Mucosa of rectum (tissue), 2 donors: ENCODE measurements at regions not wholly inside any gene's neighbourhood (a gene's known extent, or its start where the extent isn't known, plus 50 kb on each side); places are given as distances from the start of the nearest gene placed in this dataset.

Source experiments
- H3K27ac ChIP-seq, 2 donors: one replicate each; pipeline ENCODE4 v1.7.0; 2013; ENCODE audit warnings: inconsistent platforms in 2 of 2, low read depth in 2 of 2, low read length in 2 of 2
- H3K27me3 ChIP-seq, 2 donors: one replicate each; pipeline ENCODE4 v1.7.0; 2013; ENCODE audit warnings: low read length in 2 of 2; ENCODE audit not compliant: control insufficient read depth in 2 of 2, insufficient read depth in 2 of 2
- H3K36me3 ChIP-seq, 2 donors: one replicate each; pipeline ENCODE4 v1.7.0; 2013; ENCODE audit warnings: low read length in 2 of 2; ENCODE audit not compliant: control insufficient read depth in 2 of 2, insufficient read depth in 2 of 2
- H3K4me1 ChIP-seq, 2 donors: one replicate each; pipeline ENCODE4 v1.7.0; 2013; ENCODE audit warnings: low read length in 2 of 2, mild to moderate bottlenecking in 1 of 2; ENCODE audit not compliant: control insufficient read depth in 2 of 2, insufficient read depth in 2 of 2
- H3K4me3 ChIP-seq, 2 donors: one replicate each; pipeline ENCODE4 v1.7.0; 2013; ENCODE audit warnings: low read length in 2 of 2
- H3K9ac ChIP-seq, 2 donors: one replicate each; pipeline ENCODE4 v1.7.0; 2013; ENCODE audit warnings: low read length in 2 of 2, low read depth in 1 of 2, mild to moderate bottlenecking in 1 of 2
- H3K9me3 ChIP-seq, 2 donors: one replicate each; pipeline ENCODE4 v1.7.0; 2013; ENCODE audit warnings: low read length in 2 of 2; ENCODE audit not compliant: control insufficient read depth in 2 of 2
- donor health status: healthy.
- donor health status: Normal muscosa, but diverticular disease.

DNA sequence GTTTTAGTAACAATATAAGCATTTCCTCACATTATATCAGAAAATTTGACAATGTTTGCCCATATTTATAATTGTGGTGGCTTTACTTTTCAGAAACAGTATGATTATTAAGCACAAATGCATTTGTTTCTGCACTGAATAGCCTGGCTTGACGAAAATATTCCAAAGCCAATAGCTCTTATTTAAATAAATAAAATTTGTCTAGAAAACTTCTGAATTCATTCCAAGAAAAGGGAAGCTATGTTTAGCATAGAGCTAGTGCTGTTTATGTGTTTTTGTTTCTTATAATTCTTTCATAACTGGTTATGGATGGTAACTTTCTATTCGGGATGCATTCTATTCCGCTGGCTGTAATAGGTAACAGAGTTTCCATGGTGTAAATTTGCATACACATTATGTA, 268.6 kb downstream of the PTBP2 start:
- Histone ChIP-seq H3K9ac (no peak overlapping the region), H3K4me3 (no peak overlapping the region), H3K27ac (no peak overlapping the region), H3K27me3 (no peaks in the 10 kb centered on the region), H3K9me3 (no peaks in the 10 kb centered on the region), H3K36me3 (no peaks in the 10 kb centered on the region), H3K4me1 (no peaks in the 10 kb centered on the region)

DNA sequence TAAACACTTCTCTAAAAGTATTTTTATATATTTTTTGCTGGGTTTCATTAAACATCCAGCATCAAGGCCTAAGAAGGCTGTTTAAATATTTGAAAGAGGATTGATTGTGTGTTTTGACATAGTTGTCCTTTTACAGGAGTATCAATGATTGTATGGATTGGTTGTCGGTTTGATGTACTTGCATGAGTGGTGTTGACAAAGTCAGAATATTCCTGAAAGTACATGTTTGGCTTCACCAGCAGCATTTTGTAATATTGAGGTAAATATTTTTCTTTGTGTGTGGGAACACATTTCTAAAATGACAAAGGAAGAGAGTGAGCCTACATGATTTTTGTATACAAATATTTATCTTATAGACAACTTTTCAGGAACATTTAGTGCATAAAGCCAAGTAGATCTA, 269.7 kb downstream of the PTBP2 start:
- H3K9me3 ChIP-seq: no peaks in the 10 kb centered on the region

DNA sequence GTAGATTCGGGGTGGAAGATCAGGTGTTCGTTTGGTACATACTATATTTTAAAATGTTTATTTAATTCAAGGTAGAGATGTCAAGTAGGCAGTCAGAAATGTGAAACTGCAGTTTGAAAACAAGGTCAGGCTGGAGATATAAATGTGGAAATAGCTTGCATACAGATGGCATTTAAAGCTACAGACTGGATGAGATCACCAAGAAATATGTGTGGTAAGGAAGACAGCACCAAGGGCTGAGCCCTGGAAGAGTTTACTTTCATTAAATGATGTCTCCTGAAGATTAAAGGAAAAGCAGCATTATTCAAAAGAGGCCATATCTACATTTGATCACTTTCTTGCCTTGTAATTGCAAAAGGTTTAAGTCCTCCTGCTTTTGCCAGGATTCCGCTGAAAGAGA, 271.3 kb downstream of the PTBP2 start:
- Histone ChIP-seq H3K4me1 (no peaks in the 10 kb centered on the region), H3K9me3 (no peaks in the 10 kb centered on the region), H3K36me3 (no peaks in the 10 kb centered on the region), H3K9ac (no peak overlapping the region), H3K27ac (no peak overlapping the region), H3K4me3 (no peak overlapping the region), H3K27me3 (no peaks in the 10 kb centered on the region)

More for the DNA sequence above, 269.7 kb downstream of the PTBP2 start:
- H3K27ac ChIP-seq: no peak overlapping the region
- no peaks in the 10 kb centered on the region for H3K36me3 ChIP-seq
- H3K4me3 ChIP-seq: no peak overlapping the region
- H3K27me3 ChIP-seq: no peaks in the 10 kb centered on the region
- no peak overlapping the region for H3K9ac ChIP-seq
- no peaks in the 10 kb centered on the region for H3K4me1 ChIP-seq

DNA sequence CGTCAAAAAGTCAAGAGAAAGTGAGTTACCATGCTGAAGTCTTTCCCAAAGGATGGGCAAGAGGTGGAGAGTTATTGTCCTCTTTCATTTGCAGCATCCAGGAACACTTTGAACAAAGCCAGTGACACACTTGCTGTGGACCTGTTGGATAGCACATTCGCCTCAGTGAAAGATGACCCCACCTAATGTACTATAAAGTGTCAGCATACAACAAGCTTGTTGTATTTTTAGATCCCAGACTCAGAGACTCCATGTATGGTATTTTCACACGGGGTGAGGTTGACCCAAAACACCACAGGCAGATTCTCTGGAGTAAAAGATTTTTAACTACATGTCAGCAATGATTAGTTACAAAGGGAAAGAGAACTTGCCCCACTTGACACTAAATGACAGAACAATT, 273.8 kb downstream of the PTBP2 start:
- Histone ChIP-seq H3K27me3 (no peaks in the 10 kb centered on the region), H3K36me3 (no peaks in the 10 kb centered on the region), H3K27ac (no peak overlapping the region), H3K9me3 (no peaks in the 10 kb centered on the region), H3K9ac (no peak overlapping the region), H3K4me3 (no peak overlapping the region), H3K4me1 (no peaks in the 10 kb centered on the region)

DNA sequence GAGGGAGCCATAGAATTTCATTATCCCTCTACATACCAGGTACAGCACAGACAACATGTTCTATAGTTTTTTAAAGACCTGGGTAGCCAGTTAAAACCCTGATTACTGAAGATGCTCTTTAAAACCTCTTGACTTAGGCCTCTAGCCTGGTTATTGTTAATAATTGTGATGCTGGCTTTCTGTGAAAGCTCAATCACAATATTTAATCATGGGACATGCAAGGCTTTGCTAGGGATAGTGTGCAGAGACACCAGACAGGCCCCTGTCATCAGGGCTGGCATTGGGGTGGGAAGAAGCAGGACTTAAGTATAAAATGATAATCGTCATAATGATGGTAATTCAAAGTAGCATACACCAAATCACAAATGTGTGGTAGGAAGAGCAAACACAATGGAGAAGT, 274.4 kb downstream of the PTBP2 start:
- H3K27ac ChIP-seq: no peak overlapping the region
- H3K27me3 ChIP-seq: no peaks in the 10 kb centered on the region
- H3K36me3 ChIP-seq: no peaks in the 10 kb centered on the region
- no peak overlapping the region for H3K9ac ChIP-seq
- H3K9me3 ChIP-seq: no peaks in the 10 kb centered on the region
- no peaks in the 10 kb centered on the region for H3K4me1 ChIP-seq
- H3K4me3 ChIP-seq: no peak overlapping the region

DNA sequence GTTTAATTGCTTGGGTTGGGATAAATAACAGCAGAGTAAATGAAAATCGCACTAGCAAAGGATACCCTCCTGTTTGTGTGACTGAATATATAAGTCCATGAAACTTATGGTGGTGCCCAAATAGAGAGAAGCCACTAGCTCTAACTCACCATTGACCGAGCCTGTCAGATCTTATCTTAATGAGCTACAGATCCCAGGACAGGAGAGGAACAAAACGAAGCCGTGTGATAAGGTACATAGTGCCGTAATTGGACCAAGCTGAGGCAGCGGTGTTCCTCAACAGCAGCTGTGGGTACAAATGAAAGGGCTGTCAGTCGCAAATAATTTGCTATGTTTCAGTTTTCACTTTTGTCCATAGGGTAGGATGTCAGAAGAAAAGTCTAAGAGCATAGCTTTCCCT, 276.1 kb downstream of the PTBP2 start:
- no peaks in the 10 kb centered on the region for H3K27me3 ChIP-seq
- no peaks in the 10 kb centered on the region for H3K9me3 ChIP-seq
- no peak overlapping the region for H3K27ac ChIP-seq
- H3K36me3 ChIP-seq: no peaks in the 10 kb centered on the region
- no peak overlapping the region for H3K9ac ChIP-seq
- H3K4me3 ChIP-seq: no peak overlapping the region
- H3K4me1 ChIP-seq: no peaks in the 10 kb centered on the region

DNA sequence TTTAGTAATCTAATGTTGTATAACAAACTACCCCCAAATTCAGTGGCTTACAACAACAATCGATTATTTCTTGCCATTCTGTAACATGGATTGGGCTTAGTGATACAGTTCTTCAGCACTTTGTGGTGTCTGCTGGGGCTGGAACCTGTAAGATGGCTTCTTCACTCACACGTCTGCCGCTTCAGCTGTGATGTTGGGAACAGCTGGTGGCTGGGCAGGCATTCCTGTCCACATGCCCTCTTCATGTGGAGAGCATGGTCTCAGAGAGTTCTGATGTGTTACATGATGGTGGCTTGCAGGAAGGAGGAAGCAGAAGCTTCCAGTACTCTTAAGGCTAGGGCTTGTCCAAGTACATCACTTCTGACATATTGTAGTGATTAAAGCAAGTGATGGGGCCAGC, 276.9 kb downstream of the PTBP2 start:
- H3K27ac ChIP-seq: no peak overlapping the region
- H3K9me3 ChIP-seq: no peaks in the 10 kb centered on the region
- H3K4me3 ChIP-seq: no peak overlapping the region
- H3K36me3 ChIP-seq: no peaks in the 10 kb centered on the region
- H3K4me1 ChIP-seq: no peaks in the 10 kb centered on the region
- no peaks in the 10 kb centered on the region for H3K27me3 ChIP-seq
- H3K9ac ChIP-seq: no peak overlapping the region

DNA sequence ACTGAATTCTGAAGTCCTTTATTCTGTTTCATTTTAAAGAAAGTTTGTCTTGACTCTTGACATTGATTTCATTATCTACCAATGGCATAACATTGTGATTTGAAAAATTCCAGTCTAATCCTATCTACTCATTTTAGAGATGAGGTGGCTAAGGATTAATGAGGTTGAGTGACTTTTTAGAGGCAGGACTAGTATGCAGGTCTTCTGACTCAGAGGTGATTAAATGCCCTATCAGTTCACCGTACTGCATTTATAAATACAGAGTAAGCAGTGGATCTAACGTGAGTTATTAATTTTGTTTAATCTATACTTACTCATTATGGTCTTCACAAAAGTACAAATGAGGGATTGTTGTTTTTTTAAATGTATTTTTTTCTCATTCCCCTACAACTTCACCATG, 277.6 kb downstream of the PTBP2 start:
- H3K4me1 ChIP-seq: no peaks in the 10 kb centered on the region
- H3K4me3 ChIP-seq: no peak overlapping the region

DNA sequence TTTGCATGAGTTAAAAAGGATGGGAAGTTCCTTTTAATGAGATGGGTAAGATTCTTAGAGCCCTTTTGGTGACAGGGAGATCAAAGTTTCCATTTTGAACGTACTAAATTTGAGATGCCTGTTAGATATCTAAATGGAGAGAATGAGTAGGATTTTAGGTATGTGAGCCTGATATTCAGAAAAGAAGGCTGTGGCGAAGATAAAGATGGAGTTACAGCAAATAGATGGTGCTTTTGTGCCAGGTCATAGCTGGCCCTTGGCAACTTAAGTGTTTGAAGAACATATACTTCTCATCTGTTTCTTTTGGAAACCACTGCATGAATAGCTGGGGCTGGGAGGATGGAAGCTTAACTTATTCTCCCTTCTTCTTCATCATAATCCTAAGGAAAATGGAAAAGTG, 282.5 kb downstream of the PTBP2 start:
- Histone ChIP-seq H3K4me1 (no peaks in the 10 kb centered on the region), H3K27me3 (no peaks in the 10 kb centered on the region), H3K9ac (no peak overlapping the region), H3K9me3 (no peaks in the 10 kb centered on the region), H3K27ac (no peak overlapping the region), H3K36me3 (no peaks in the 10 kb centered on the region), H3K4me3 (no peak overlapping the region)

More for the DNA sequence above, 277.6 kb downstream of the PTBP2 start:
- no peak overlapping the region for H3K9ac ChIP-seq
- no peaks in the 10 kb centered on the region for H3K36me3 ChIP-seq
- H3K9me3 ChIP-seq: no peaks in the 10 kb centered on the region
- no peak overlapping the region for H3K27ac ChIP-seq
- H3K27me3 ChIP-seq: no peaks in the 10 kb centered on the region

DNA sequence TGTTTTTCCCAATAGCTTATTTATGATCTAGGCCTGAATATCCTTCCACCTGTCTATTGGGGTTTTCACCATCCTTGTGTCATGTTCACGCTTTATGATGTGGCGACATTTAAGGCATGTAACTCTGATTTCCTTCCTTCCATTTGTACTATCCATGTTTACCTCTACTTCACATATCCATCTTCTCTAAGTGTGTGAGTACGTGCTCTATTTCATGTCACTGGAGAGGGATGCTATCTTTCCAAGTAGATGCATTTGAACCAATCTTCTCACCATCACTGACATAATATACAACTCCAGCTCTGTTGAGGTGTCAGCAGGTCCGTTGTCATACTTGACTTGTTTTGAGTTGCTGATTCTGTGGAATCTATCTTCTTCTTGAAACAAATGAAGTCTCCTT, 283.2 kb downstream of the PTBP2 start:
- Histone ChIP-seq H3K9me3 (no peaks in the 10 kb centered on the region), H3K4me1 (no peaks in the 10 kb centered on the region), H3K4me3 (no peak overlapping the region), H3K27ac (no peak overlapping the region), H3K27me3 (no peaks in the 10 kb centered on the region), H3K9ac (no peak overlapping the region), H3K36me3 (no peaks in the 10 kb centered on the region)

DNA sequence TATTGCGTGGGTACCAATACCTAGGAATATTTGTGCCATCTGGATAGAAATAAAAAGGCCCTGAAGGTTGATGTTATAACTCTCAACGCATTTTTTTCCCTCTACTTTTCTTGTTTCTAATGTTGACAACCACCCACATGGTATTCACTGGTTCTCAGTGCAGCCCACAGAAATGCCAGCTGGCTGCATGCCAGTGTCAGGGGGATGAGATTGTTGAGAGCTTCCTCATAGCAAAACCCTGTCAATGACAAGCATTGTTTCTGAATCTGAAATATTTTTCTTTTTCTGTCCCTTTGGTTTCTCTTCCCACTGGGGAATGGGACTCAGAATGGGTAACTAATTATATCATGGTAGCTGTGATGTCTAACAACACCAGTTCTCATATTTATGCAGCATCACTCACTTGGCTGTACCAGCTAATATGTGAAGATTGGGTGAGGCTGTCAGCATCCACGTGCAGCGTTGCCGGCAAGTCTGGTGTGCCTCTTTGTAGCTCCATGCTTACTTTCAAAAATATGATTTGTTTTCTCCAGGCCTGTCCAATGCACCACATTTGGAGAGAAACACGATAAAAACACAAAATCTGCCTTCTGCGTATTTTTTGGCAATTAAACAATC, 284.6 kb downstream of the PTBP2 start:
- Histone ChIP-seq H3K36me3 (no peaks in the 10 kb centered on the region), H3K27me3 (no peaks in the 10 kb centered on the region), H3K27ac (no peak overlapping the region), H3K4me3 (no peak overlapping the region), H3K4me1 (no peaks in the 10 kb centered on the region), H3K9ac (no peak overlapping the region), H3K9me3 (no peaks in the 10 kb centered on the region)
